WTC11 (cell line): ENCODE measurements at regions not wholly inside any gene's neighbourhood (a gene's known extent, or its start where the extent isn't known, plus 50 kb on each side); places are given as distances from the start of the nearest gene placed in this dataset.

Experiments
- ATAC-seq: fragments of 200-7000 bp; cut with Tn5 transposase; 2 replicates; pipeline ENCODE4 v1.10.0; 2021; ENCODE audit warnings: mild to moderate bottlenecking, moderate library complexity
- CTCF ChIA-PET: fragments of 300-600 bp; sonication (Branson Sonifier 250); formaldehyde crosslinking; loops from one replicate; lab custom pipeline; 2021; ENCODE audit warnings: antibody characterized with exemption; lab: Charles Lee
- POLR2A ChIA-PET: fragments of 350-600 bp; sonication (Branson Sonifier 250); formaldehyde crosslinking; loops from one replicate; lab custom pipeline; 2021; ENCODE audit warnings: antibody characterized with exemption; lab: Charles Lee
- DNase-seq: peaks from one replicate; pipeline ENCODE4 v3.0.0; 2021; ENCODE audit warnings: low spot score
- H3K27ac Mint-ChIP-seq: 2 replicates; pipeline ENCODE4 v1.8.0; 2021; ENCODE audit warnings: mixed read lengths
- H3K27me3 Mint-ChIP-seq: 2 replicates; pipeline ENCODE4 v1.8.0; 2021; ENCODE audit warnings: low read depth, mild to moderate bottlenecking, moderate library complexity, mixed read lengths
- H3K36me3 Mint-ChIP-seq: 2 replicates; pipeline ENCODE4 v1.8.0; 2021; ENCODE audit warnings: mixed read lengths
- H3K4me1 Mint-ChIP-seq: 2 replicates; pipeline ENCODE4 v1.8.0; 2022; ENCODE audit warnings: mixed read lengths
- H3K4me3 Mint-ChIP-seq: 2 replicates; pipeline ENCODE4 v1.8.0; 2021; ENCODE audit warnings: mild to moderate bottlenecking, moderate library complexity, mixed read lengths
- H3K9me3 Mint-ChIP-seq: 2 replicates; pipeline ENCODE4 v1.8.0; 2021; ENCODE audit warnings: mixed read lengths
- CBFB ChIP-seq: sonication (generic); formaldehyde crosslinking; IDR thresholded peaks from 2 replicates; pipeline ENCODE4 v1.8.1; 2022; ENCODE audit warnings: mild to moderate bottlenecking, low read depth, missing genetic modification reagents
- CREM ChIP-seq: sonication (generic); formaldehyde crosslinking; IDR thresholded peaks from 2 replicates; pipeline ENCODE4 v1.8.1; 2022; ENCODE audit warnings: mild to moderate bottlenecking, missing genetic modification reagents, moderate library complexity
- E2F5 ChIP-seq: sonication (generic); formaldehyde crosslinking; IDR thresholded peaks from 2 replicates; pipeline ENCODE4 v1.8.1; 2022; ENCODE audit warnings: mild to moderate bottlenecking, moderate library complexity, missing genetic modification reagents
- ETV6 ChIP-seq: sonication (generic); formaldehyde crosslinking; IDR thresholded peaks from 2 replicates; pipeline ENCODE4 v1.8.1; 2022; ENCODE audit warnings: mild to moderate bottlenecking, missing genetic modification reagents
- FOXP1 ChIP-seq: sonication (generic); formaldehyde crosslinking; IDR thresholded peaks from 2 replicates; pipeline ENCODE4 v1.8.0; 2022; ENCODE audit warnings: missing genetic modification reagents, mild to moderate bottlenecking, moderate library complexity, borderline replicate concordance
- GABPB1 ChIP-seq: sonication (generic); formaldehyde crosslinking; IDR thresholded peaks from 2 replicates; pipeline ENCODE4 v1.8.1; 2023; ENCODE audit warnings: mild to moderate bottlenecking, missing genetic modification reagents
- GRHL2 ChIP-seq: fragments of 250-450 bp; sonication (Bioruptor Pico); IDR thresholded peaks from 2 replicates; pipeline ENCODE4 v1.8.0; 2022; ENCODE audit warnings: mild to moderate bottlenecking, moderate library complexity; ENCODE audit not compliant: insufficient replicate concordance, severe bottlenecking
- GTF2I ChIP-seq: fragments of 250-450 bp; sonication (Bioruptor Pico); conservative IDR thresholded peaks from 2 replicates; pipeline ENCODE4 v1.4.0; 2021; ENCODE audit warnings: mild to moderate bottlenecking
- JAZF1 ChIP-seq: fragments of 250-450 bp; sonication (Bioruptor Pico); IDR thresholded peaks from 2 replicates; pipeline ENCODE4 v1.9.0; 2021; ENCODE audit warnings: moderate library complexity, mild to moderate bottlenecking, inconsistent platforms
- MAX ChIP-seq: sonication (generic); formaldehyde crosslinking; IDR thresholded peaks from 2 replicates; pipeline ENCODE4 v1.8.0; 2022; ENCODE audit warnings: mild to moderate bottlenecking, missing genetic modification reagents
- RELA ChIP-seq: sonication (generic); formaldehyde crosslinking; IDR thresholded peaks from 2 replicates; pipeline ENCODE4 v1.8.1; 2022; ENCODE audit warnings: missing genetic modification reagents, mild to moderate bottlenecking, borderline replicate concordance
- SP1 ChIP-seq: sonication (generic); formaldehyde crosslinking; conservative IDR thresholded peaks from 2 replicates; pipeline ENCODE4 v1.8.1; 2022; ENCODE audit warnings: missing genetic modification reagents
- TEAD4 ChIP-seq: sonication (generic); formaldehyde crosslinking; IDR thresholded peaks from 2 replicates; pipeline ENCODE4 v1.8.0; 2022; ENCODE audit warnings: mild to moderate bottlenecking, missing genetic modification reagents
- ZNF219 ChIP-seq: sonication (generic); formaldehyde crosslinking; IDR thresholded peaks from 2 replicates; pipeline ENCODE4 v1.8.0; 2023; ENCODE audit warnings: missing genetic modification reagents, mild to moderate bottlenecking, borderline replicate concordance
- ZNF232 ChIP-seq: sonication (generic); formaldehyde crosslinking; IDR thresholded peaks from 2 replicates; pipeline ENCODE4 v1.8.0; 2022; ENCODE audit warnings: mild to moderate bottlenecking, missing genetic modification reagents
- ZNF317 ChIP-seq: sonication (generic); formaldehyde crosslinking; IDR thresholded peaks from 2 replicates; pipeline ENCODE4 v1.8.1; 2023; ENCODE audit warnings: low read depth, mild to moderate bottlenecking, moderate library complexity, missing genetic modification reagents, borderline replicate concordance
- ZNF396 ChIP-seq: fragments of 250-450 bp; sonication (Bioruptor Pico); IDR thresholded peaks from 2 replicates; pipeline ENCODE4 v1.8.0; 2021; ENCODE audit warnings: mild to moderate bottlenecking, moderate library complexity, borderline replicate concordance
- ZNF423 ChIP-seq: fragments of 250-450 bp; sonication (Bioruptor Pico); IDR thresholded peaks from 2 replicates; pipeline ENCODE4 v2.1.2; 2022; ENCODE audit warnings: mild to moderate bottlenecking, moderate library complexity
- TF ChIP-seq, protein P1 (sequence below): fragments of 250-450 bp; sonication (Bioruptor Pico); IDR thresholded peaks from 2 replicates; pipeline ENCODE4 v2.1.2; 2022; ENCODE audit warnings: mild to moderate bottlenecking, moderate library complexity
- TF ChIP-seq, protein P2 (sequence below): sonication (generic); formaldehyde crosslinking; IDR thresholded peaks from 2 replicates; pipeline ENCODE4 v1.8.1; 2022; ENCODE audit warnings: low read depth, mild to moderate bottlenecking, moderate library complexity, missing genetic modification reagents, borderline replicate concordance
- TF ChIP-seq, protein P3 (sequence below): fragments of 200-600 bp; IDR thresholded peaks from 2 replicates; pipeline ENCODE4 v1.8.0; 2022; ENCODE audit warnings: antibody characterized with exemption

- H3K9me3 Mint-ChIP-seq: no peaks in the 10 kb centered on the region
- ChIA-PET POLR2A (no interaction called here), CTCF (interaction anchor here (1.0 to 3.2 kb wide), 6 partner anchors 15 to 208 kb away, joined by 3 to 34 read pairs (median 24); no protein-coding TSS in a partner anchor)
- H3K27ac Mint-ChIP-seq: no peak overlapping the region
- H3K36me3 Mint-ChIP-seq: no peaks in the 10 kb centered on the region
- TF ChIP-seq ZNF396 (CRISPR knock-in tag) (no peak), JAZF1 (no peak), GABPB1 (CRISPR knock-in tag) (peak; percentile 40), RELA (CRISPR knock-in tag) (no peak)
- H3K4me1 Mint-ChIP-seq: peaks cover 8% of the 10 kb centered on the region
- ATAC-seq (no peak), DNase-seq (no peak)
- H3K27me3 Mint-ChIP-seq: peaks cover 53% of the 10 kb centered on the region
- no peak overlapping the region for H3K4me3 Mint-ChIP-seq
These were observed 184.7 kb upstream of the GLI2 start for GRCh38 chr2:120550893-120551446.

DNA sequence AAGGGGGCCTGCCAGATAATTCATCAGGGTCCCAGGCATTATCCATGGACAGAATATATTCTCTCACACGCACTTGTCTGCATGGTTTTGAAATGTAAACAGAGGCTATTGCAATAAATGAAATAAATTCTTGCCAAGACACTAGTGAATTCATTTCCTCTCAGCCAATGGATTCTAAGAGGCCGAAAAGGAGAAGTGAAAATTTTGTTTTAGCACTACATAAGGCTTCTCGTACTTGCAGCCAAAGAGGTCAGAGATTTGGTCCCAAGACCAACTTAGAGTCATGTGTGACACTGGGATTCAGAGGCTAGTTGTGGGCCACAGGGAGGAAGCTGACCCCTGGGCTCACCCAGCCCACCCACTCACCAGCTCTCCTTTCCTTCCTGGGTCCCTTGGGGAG lies 184.1 kb upstream of the GLI2 start:
- no peak for ATAC-seq
- TF ChIP-seq GTF2I (CRISPR knock-in tag) (no peak), ZNF423 (CRISPR knock-in tag) (no peak)
- TF ChIP-seq, all 79 proteins: peak for 0

DNA sequence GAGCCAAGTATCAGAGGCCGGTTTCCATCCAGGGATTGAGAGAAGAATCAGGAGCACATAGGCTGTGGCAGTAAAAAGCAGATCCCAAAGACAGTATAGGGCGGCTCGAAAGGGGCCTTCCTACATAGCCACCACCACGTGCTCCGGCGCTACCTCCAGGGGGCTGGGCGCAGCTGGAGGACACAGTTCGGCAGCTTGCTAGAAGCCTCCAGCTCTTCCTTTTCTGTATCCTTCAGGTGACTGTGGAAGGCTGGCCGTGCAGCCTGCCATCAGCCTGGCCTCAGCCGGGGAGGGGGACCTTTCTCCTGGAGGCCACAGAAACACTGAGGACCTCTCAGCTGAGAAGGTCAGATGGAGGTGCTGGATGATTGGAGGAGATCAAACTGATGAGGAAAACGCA lies 183.6 kb upstream of the GLI2 start:
- Mint-ChIP-seq H3K27me3 (peaks cover 54% of the 10 kb centered on the region), H3K36me3 (no peaks in the 10 kb centered on the region), H3K9me3 (no peaks in the 10 kb centered on the region), H3K4me1 (peaks cover 9% of the 10 kb centered on the region), H3K4me3 (no peak overlapping the region), H3K27ac (no peak overlapping the region)
- no peak for ATAC-seq
- POLR2A ChIA-PET: interaction anchor here (1.8 kb wide), 1 partner anchor 86 kb away, joined by 7 read pairs; no protein-coding TSS in a partner anchor
- TF ChIP-seq GRHL2 (CRISPR knock-in tag): no peak
- CTCF ChIA-PET: interaction anchor here (0.8 to 3.2 kb wide), 17 partner anchors 11 to 404 kb away, joined by 3 to 34 read pairs (median 11); no protein-coding TSS in a partner anchor
- DNase-seq: no peak

More for the DNA sequence above, 184.1 kb upstream of the GLI2 start:
- Mint-ChIP-seq H3K27ac (no peak overlapping the region), H3K27me3 (peaks cover 53% of the 10 kb centered on the region), H3K4me3 (no peak overlapping the region), H3K4me1 (peaks cover 8% of the 10 kb centered on the region), H3K9me3 (no peaks in the 10 kb centered on the region), H3K36me3 (no peaks in the 10 kb centered on the region)
- CTCF ChIA-PET: interaction anchor here (0.8 to 3.2 kb wide), 14 partner anchors 11 to 209 kb away, joined by 3 to 34 read pairs (median 16); no protein-coding TSS in a partner anchor
- DNase-seq: no peak
- POLR2A ChIA-PET: interaction anchor here (1.8 kb wide), 1 partner anchor 85 kb away, joined by 7 read pairs; no protein-coding TSS in a partner anchor

DNA sequence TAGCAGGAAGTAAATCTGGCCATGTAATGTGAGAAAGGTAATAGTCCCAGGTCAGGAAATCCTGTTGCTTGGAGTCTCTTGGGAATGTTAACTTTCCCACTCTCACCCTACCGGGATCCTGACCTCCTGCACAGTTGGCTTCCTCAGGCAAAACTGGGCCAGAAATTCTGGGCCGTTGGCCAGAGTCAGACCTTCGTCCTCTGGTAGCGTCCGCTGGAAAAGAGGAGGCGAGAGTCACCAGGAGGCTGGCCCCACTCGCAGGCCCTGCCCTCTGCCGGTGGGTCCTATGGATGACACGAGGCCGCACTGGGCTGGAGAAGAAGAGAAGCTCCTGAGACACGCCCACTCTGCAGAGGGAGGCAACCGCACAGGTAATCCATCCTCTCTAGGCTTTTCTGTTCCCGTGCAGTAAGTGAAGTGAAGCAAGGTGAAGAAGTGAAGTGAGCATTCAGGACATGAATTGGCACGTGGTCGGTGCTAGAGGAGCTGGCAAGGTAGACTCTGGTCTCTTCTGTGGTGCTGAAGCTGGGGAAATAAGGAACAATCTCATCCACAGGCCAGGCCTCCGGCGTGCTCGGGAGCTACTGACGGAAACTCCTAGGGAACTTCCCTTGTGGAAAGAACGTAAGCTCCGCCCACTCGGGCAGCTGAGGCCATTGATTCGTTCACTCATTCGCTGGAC lies 182.7 kb upstream of the GLI2 start:
- ATAC-seq (peak; percentile 100), DNase-seq (peak; percentile 94)
- Mint-ChIP-seq H3K4me3 (peak overlapping the region; percentile 62), H3K36me3 (no peaks in the 10 kb centered on the region), H3K27me3 (peaks cover 59% of the 10 kb centered on the region), H3K9me3 (no peaks in the 10 kb centered on the region), H3K27ac (no peak overlapping the region), H3K4me1 (peaks cover 11% of the 10 kb centered on the region)
- ChIA-PET POLR2A (interaction anchor here (0.9 to 1.8 kb wide), 4 partner anchors 44 to 522 kb away, joined by 4 to 7 read pairs (median 4); no protein-coding TSS in a partner anchor), CTCF (interaction anchor here (0.5 to 3.2 kb wide), 90 partner anchors 8 to 576 kb away, joined by 3 to 34 read pairs (median 5); no protein-coding TSS in a partner anchor)
- TF ChIP-seq E2F5 (CRISPR knock-in tag): 0 out of 2 replicates have a peak, but pooled peaks have one; percentile 30
- TF ChIP-seq CBFB (CRISPR knock-in tag): no peak
- TF ChIP-seq, protein P1, sequence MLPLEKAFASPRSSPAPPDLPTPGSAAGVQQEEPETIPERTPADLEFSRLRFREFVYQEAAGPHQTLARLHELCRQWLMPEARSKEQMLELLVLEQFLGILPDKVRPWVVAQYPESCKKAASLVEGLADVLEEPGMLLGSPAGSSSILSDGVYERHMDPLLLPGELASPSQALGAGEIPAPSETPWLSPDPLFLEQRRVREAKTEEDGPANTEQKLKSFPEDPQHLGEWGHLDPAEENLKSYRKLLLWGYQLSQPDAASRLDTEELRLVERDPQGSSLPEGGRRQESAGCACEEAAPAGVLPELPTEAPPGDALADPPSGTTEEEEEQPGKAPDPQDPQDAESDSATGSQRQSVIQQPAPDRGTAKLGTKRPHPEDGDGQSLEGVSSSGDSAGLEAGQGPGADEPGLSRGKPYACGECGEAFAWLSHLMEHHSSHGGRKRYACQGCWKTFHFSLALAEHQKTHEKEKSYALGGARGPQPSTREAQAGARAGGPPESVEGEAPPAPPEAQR (CRISPR knock-in tag): no peak
- TF ChIP-seq ETV6 (CRISPR knock-in tag): peak; percentile 65; the same call in 1 of the 2 replicates
- TF ChIP-seq CREM: 0 out of 2 replicates have a peak, but pooled peaks have one; percentile 44
- peak; percentile 87 for TF ChIP-seq MAX (CRISPR knock-in tag)
- peak; percentile 39; the same call in 1 of the 2 replicates for TF ChIP-seq FOXP1 (CRISPR knock-in tag)
- TF ChIP-seq TEAD4 (CRISPR knock-in tag): no peak
- no peak for TF ChIP-seq ZNF219 (CRISPR knock-in tag)
- no peak for TF ChIP-seq ZNF317 (CRISPR knock-in tag)
- TF ChIP-seq, protein P2, sequence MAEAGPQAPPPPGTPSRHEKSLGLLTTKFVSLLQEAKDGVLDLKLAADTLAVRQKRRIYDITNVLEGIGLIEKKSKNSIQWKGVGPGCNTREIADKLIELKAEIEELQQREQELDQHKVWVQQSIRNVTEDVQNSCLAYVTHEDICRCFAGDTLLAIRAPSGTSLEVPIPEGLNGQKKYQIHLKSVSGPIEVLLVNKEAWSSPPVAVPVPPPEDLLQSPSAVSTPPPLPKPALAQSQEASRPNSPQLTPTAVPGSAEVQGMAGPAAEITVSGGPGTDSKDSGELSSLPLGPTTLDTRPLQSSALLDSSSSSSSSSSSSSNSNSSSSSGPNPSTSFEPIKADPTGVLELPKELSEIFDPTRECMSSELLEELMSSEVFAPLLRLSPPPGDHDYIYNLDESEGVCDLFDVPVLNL: no peak
- peak; percentile 68; the same call in 1 of the 2 replicates for TF ChIP-seq SP1
- TF ChIP-seq ZNF232 (CRISPR knock-in tag): 0 out of 2 replicates have a peak, but pooled peaks have one; percentile 52
- TF ChIP-seq, protein P3, sequence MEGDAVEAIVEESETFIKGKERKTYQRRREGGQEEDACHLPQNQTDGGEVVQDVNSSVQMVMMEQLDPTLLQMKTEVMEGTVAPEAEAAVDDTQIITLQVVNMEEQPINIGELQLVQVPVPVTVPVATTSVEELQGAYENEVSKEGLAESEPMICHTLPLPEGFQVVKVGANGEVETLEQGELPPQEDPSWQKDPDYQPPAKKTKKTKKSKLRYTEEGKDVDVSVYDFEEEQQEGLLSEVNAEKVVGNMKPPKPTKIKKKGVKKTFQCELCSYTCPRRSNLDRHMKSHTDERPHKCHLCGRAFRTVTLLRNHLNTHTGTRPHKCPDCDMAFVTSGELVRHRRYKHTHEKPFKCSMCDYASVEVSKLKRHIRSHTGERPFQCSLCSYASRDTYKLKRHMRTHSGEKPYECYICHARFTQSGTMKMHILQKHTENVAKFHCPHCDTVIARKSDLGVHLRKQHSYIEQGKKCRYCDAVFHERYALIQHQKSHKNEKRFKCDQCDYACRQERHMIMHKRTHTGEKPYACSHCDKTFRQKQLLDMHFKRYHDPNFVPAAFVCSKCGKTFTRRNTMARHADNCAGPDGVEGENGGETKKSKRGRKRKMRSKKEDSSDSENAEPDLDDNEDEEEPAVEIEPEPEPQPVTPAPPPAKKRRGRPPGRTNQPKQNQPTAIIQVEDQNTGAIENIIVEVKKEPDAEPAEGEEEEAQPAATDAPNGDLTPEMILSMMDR: peak; percentile 76
